ENCODE measurements at regions not wholly inside any gene's neighbourhood (a gene's known extent, or its start where the extent isn't known, plus 50 kb on each side); places are given as distances from the start of the nearest gene placed in this dataset.

- Histone ChIP-seq H3K27me3 (replicated peaks in 1 of 7) (no peaks in the 10 kb centered on the region), H3K9me3 (no peaks in the 10 kb centered on the region), H3K36me3 (no peaks in the 10 kb centered on the region), H3K4me1 (no peaks in the 10 kb centered on the region), H3K27ac (no peak overlapping the region), H3K4me3 (no peak overlapping the region)
- intact Hi-C loops (cut with DNase I; ENCODE audit: low total_unique reads), result no loop called here
- WGBS, 5 donors, result 69 to 80% (median 74%) methylated on average over 7 of the region's 7 CpGs
- no peak for TF ChIP-seq POLR2A (IDR thresholded peaks at IDR 0.05)
- no peak for TF ChIP-seq POLR2AphosphoS5 (IDR thresholded peaks at IDR 0.05)
- TF ChIP-seq, protein P1, sequence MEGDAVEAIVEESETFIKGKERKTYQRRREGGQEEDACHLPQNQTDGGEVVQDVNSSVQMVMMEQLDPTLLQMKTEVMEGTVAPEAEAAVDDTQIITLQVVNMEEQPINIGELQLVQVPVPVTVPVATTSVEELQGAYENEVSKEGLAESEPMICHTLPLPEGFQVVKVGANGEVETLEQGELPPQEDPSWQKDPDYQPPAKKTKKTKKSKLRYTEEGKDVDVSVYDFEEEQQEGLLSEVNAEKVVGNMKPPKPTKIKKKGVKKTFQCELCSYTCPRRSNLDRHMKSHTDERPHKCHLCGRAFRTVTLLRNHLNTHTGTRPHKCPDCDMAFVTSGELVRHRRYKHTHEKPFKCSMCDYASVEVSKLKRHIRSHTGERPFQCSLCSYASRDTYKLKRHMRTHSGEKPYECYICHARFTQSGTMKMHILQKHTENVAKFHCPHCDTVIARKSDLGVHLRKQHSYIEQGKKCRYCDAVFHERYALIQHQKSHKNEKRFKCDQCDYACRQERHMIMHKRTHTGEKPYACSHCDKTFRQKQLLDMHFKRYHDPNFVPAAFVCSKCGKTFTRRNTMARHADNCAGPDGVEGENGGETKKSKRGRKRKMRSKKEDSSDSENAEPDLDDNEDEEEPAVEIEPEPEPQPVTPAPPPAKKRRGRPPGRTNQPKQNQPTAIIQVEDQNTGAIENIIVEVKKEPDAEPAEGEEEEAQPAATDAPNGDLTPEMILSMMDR (IDR thresholded peaks at IDR 0.05 in 8 of 11, conservative IDR thresholded peaks at IDR 0.05 in 3 of 11), result no peak
- no peak for DNase-seq
Measured at GRCh38 chr4:181308476-181309312, 934.5 kb upstream of the TENM3 start.

GRCh38 chr4:181312066-181312465 lies 931.1 kb upstream of the TENM3 start:
- intact Hi-C loops (cut with DNase I; ENCODE audit: low total_unique reads), result no loop called here
- 63 to 74% (median 68%) methylated on average over 4 of the region's 4 CpGs for WGBS, 5 donors

GRCh38 chr4:181319629-181320028 lies 923.6 kb upstream of the TENM3 start:
- DNase-seq, result no peak
- intact Hi-C loops (cut with DNase I; ENCODE audit: low total_unique reads), result no loop called here
- no peak overlapping the region for H3K27ac ChIP-seq
- H3K36me3 ChIP-seq, result no peaks in the 10 kb centered on the region
- no peaks in the 10 kb centered on the region for H3K4me1 ChIP-seq
- 76 to 90% (median 83%) methylated on average over 5 of the region's 5 CpGs for WGBS, 5 donors
- TF ChIP-seq POLR2A (IDR thresholded peaks at IDR 0.05), result no peak
- TF ChIP-seq, protein P1 (IDR thresholded peaks at IDR 0.05 in 8 of 11, conservative IDR thresholded peaks at IDR 0.05 in 3 of 11), result no peak
- no peak for TF ChIP-seq POLR2AphosphoS5 (IDR thresholded peaks at IDR 0.05)
- H3K4me3 ChIP-seq, result no peak overlapping the region
- no peaks in the 10 kb centered on the region for H3K9me3 ChIP-seq
- no peaks in the 10 kb centered on the region for H3K27me3 ChIP-seq (replicated peaks in 1 of 7)

More at GRCh38 chr4:181312066-181312465, 931.1 kb upstream of the TENM3 start:
- Histone ChIP-seq H3K27ac (no peak overlapping the region), H3K9me3 (no peaks in the 10 kb centered on the region), H3K27me3 (replicated peaks in 1 of 7) (no peaks in the 10 kb centered on the region), H3K4me1 (no peaks in the 10 kb centered on the region), H3K4me3 (no peak overlapping the region), H3K36me3 (no peaks in the 10 kb centered on the region)
- TF ChIP-seq POLR2A (IDR thresholded peaks at IDR 0.05) (no peak), POLR2AphosphoS5 (IDR thresholded peaks at IDR 0.05) (no peak)
- TF ChIP-seq, protein P1 (IDR thresholded peaks at IDR 0.05 in 8 of 11, conservative IDR thresholded peaks at IDR 0.05 in 3 of 11), result no peak
- no peak for DNase-seq

GRCh38 chr4:181323061-181323460 lies 920.1 kb upstream of the TENM3 start:
- peaks cover 0 to 15% (median 0%) of the 10 kb centered on the region in 8 donors for H3K9me3 ChIP-seq
- H3K27me3 ChIP-seq (replicated peaks in 1 of 7), result no peaks in the 10 kb centered on the region
- WGBS, 5 donors, result 56 to 70% (median 59%) methylated on average over 2 of the region's 2 CpGs
- H3K27ac ChIP-seq, result no peak overlapping the region
- no peak overlapping the region for H3K4me3 ChIP-seq
- H3K36me3 ChIP-seq, result no peaks in the 10 kb centered on the region
- intact Hi-C loops (cut with DNase I; ENCODE audit: low total_unique reads), result no loop called here
- no peak for DNase-seq
- H3K4me1 ChIP-seq, result no peaks in the 10 kb centered on the region
- TF ChIP-seq, protein P1 (IDR thresholded peaks at IDR 0.05 in 8 of 11, conservative IDR thresholded peaks at IDR 0.05 in 3 of 11), result no peak
- TF ChIP-seq POLR2AphosphoS5 (IDR thresholded peaks at IDR 0.05) (no peak), POLR2A (IDR thresholded peaks at IDR 0.05) (no peak)
